Fibroblast of skin of right biceps (primary cell): ENCODE measurements at regions not wholly inside any gene's neighbourhood (a gene's known extent, or its start where the extent isn't known, plus 50 kb on each side); places are given as distances from the start of the nearest gene placed in this dataset.

Experiments
- DNase-seq: peaks from one replicate; pipeline ENCODE4 v3.0.0-alpha.2; 2013

- no peak for DNase-seq
Observed at GRCh38 chr12:42957561-42958290, 368.2 kb upstream of the PRICKLE1 start.

DNA sequence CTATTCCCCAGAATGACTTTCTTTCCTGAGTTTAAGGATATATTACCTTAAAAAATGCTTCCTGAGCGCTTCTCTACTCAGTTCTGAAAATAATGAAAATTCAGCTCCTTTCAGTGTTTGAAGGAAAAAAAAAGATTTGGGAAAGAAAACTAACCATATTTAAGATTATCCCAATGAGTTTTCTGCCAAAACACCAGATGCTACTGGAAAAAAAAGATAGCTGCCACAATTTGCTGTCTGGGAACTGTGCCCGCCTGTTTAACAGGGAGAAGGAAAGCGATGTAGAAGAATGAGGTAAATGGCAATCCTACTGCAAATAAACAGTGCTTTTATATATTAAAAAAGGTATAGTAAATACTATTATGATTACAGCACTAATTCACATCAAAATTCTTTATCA, 367.6 kb upstream of the PRICKLE1 start:
- DNase-seq = no peak

GRCh38 chr12:42953021-42953420, 363.5 kb upstream of the PRICKLE1 start:
- DNase-seq = no peak

GRCh38 chr12:42946871-42947381, 357.4 kb upstream of the PRICKLE1 start:
- DNase-seq = peak; percentile 4

GRCh38 chr12:42945927-42946326, 356.4 kb upstream of the PRICKLE1 start:
- no peak for DNase-seq

DNA sequence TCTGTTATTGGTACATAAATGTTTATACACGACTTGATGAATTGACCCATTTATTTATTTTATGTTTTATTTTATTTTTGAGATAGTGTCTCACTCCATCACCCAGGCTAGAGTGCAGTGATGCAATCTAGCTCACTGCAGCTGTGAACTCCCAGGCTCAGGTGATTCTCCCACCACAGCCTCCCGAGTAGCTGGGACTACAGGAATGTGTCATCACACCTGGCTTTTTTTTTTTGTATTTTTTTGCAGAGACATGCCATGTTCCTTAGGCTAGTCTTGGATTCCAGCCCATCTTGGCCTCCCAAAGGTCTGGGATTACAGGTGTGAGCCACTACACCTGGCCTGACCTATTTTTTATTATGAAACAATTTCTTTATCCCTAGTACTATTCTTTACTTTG, 355.0 kb upstream of the PRICKLE1 start:
- DNase-seq = no peak

DNA sequence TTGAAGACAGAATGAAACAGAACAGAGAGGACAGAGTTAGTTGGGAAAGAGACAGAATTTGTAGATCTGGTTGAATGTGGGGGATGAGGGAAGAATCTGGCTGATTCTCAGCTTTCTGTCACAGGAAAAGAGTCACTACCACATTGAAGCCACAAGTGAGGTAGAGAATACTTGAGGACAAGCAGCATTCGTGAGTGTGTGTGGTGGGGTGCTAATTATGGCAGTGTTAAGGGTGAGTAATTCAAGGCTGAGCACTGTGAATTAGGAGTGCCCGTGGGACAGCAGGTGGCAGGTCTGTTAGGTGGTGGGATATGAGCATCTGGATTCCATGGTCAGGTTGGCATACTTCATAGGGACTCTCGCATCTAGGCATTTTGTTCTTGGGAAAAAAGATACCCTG, 347.4 kb upstream of the PRICKLE1 start:
- DNase-seq = peak; percentile 9

GRCh38 chr12:42936260-42936659, 346.7 kb upstream of the PRICKLE1 start:
- DNase-seq = no peak

DNA sequence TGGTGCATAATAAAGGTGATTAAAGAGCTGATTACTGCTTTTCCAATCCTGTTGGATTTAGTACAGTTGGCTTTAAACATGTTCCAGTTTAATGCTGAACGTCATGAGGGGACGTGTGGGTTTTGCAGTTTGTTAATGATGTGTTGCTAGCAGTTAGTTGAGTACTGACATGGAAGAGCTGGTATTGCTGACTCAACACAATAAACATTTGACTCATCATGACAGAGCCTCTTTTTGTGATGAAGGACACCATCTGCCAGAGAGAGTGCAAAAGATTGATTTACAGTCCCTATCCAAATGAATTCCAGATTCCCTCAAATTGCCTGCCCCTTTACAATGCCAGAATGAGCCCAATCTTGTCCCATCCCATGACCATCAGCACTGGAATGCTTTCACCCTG, 346.2 kb upstream of the PRICKLE1 start:
- peak; percentile 38 for DNase-seq

- no peak for DNase-seq
Observed at GRCh38 chr12:42935090-42935489, 345.5 kb upstream of the PRICKLE1 start.

GRCh38 chr12:42933461-42934081, 344.0 kb upstream of the PRICKLE1 start:
- DNase-seq = no peak

- DNase-seq = no peak
Observed at GRCh38 chr12:42932936-42933335, 343.4 kb upstream of the PRICKLE1 start.

- no peak for DNase-seq
Observed at GRCh38 chr12:42926232-42926631, 336.7 kb upstream of the PRICKLE1 start.

DNA sequence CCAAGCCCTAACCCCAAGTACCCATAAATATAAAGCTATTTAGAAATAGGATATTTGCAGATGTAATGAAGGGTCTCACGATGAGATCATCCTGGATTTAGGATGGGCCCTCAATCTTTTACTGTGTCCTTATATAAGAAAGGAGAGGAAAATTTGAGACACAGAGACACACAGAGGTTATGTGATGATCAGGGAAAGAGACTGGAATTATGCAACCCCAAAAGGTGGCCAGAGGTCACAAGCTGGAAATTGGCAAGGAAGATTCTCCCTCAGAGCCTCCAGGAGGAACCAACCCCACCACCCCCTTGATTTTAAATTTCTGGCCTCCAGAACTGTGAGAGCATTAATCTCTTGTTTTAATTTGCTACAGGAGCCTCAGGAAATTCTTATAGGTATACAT, 334.9 kb upstream of the PRICKLE1 start:
- no peak for DNase-seq

GRCh38 chr12:42923583-42923982, 334.0 kb upstream of the PRICKLE1 start:
- DNase-seq = no peak

DNA sequence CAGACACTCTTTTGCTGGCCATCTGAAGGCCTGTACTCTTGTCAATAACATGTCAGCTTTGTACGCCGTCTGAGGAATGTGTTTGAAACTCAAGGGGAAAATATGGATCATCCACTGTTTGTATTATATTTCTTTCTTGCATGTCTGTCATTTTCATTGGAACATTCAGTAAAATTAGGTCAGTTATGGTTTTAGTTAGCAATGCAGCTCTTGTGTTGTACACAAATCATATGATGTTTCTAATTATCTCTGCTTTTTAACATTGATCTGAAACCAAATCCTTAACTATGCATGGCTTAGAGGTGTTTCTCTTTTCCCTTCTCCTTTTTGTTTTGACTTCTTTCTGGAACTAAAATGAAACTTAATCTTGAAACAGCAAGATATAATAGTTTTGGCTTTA, 333.6 kb upstream of the PRICKLE1 start:
- no peak for DNase-seq

GRCh38 chr12:42922505-42922850, 332.9 kb upstream of the PRICKLE1 start:
- no peak for DNase-seq

- no peak for DNase-seq
Observed at GRCh38 chr12:42921741-42922504, 332.4 kb upstream of the PRICKLE1 start.

GRCh38 chr12:42919691-42920090, 330.1 kb upstream of the PRICKLE1 start:
- DNase-seq = no peak

DNA sequence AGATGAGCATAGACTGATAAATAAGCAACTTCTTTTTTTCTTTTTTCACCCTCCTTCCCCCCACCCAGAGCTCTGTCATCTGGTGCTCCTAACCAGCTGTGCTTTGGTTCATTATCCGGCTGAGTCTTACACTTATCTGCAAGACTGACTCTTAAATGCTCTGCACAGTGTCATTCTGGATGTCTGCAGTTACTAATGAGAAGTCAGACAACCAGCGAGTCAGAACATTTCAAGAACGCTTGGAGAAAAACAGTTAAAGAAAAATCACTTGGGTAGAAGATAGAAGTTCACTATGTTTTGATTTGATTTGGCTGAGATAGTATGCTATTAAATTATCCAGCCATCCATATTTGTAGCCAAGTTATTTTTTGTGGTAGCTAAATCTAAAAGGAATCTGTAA, 328.9 kb upstream of the PRICKLE1 start:
- DNase-seq = no peak

- no peak for DNase-seq
Observed at GRCh38 chr12:42916143-42916542, 326.6 kb upstream of the PRICKLE1 start.

DNA sequence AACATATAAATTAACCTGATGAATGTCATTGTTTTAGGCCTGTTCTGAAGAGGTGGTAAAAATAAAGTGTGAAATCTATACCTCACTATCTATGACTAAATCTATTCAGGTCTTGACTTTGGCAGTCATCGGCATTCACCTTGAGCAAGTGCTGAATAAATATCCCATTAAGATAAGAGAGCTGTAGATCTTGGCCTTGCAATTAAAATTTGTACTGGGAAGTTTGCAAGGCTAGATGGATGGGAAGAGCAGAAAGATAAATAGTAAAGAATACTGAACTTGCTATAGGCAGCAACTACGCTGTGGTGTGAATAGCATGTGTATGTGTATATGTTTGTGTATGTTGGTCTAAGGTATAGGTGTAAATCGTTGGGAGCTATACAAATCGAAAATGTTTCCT, 325.9 kb upstream of the PRICKLE1 start:
- no peak for DNase-seq

DNA sequence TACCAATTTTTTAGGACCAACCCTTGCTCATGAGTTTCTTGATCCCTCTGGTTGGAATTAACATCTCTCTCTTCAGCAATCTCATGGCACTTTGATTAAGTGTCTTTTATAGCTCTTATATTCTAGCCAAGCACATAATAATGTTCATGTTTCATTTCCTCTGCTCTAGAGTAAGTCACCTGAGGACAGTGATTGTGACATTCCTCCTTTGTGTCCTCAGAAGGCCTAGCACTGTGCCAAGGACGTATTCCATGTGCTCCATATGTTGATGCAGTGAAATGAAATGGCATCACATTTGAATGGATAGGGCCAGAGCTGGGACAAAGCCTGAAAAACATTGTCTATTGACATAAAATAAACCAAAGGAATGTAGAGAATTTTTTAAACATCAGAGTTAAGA, 322.8 kb upstream of the PRICKLE1 start:
- DNase-seq = peak; percentile 8

DNA sequence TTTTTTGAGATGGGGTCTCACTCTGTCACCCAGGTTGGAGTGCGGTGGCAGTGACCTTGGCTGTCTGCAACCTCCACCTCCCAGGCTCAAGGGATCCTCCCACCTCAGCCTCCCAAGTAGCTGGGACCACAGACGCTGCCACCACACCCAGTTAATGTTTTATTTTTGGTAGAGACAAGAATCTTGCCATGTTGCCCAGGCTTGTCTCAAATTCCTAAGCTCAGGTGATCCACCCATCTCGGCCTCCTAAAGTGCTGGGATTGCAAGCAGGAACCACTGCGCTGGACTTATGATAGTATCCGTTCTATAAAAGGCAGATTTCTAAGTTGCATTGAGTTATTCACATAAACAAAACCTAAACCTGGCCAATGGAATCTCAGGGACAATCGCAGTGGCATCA, 321.1 kb upstream of the PRICKLE1 start:
- no peak for DNase-seq
